ENCODE measurements at regions not wholly inside any gene's neighbourhood (a gene's known extent, or its start where the extent isn't known, plus 50 kb on each side); places are given as distances from the start of the nearest gene placed in this dataset.

- no peak for DNase-seq (ENCODE audit: low read depth)
- no peak for TF ChIP-seq CTCF (IDR thresholded peaks at IDR 0.05; ENCODE audit: control insufficient read depth, insufficient read depth, low read depth, low read length, missing control alignments)
- H3K4me3 ChIP-seq (ENCODE audit: control insufficient read depth, low read depth, low read length): no peak overlapping the region
Measured at GRCh38 chr13:76797361-76797760, 88.8 kb downstream of the KCTD12 start.

DNA sequence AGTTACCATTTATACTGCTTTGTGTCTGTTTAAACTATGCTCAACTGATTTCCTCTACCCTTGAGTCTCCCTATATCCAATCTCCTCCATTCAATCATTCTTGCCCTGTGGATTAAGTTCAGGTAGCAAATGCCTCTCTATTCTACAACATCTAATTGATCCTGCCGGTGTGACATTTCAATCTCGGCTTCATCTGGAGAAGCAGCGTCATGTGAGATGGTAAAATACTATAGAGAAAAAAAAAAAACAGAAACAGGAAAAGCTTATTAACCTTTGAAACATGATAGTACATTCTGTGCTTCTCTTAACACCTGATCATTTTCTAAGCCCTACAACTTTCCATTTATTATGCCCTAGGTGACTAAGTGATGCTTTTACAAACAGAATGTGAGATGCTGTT, 89.4 kb downstream of the KCTD12 start:
- no peak overlapping the region for H3K4me3 ChIP-seq (ENCODE audit: control insufficient read depth, low read depth, low read length)
- TF ChIP-seq CTCF (IDR thresholded peaks at IDR 0.05; ENCODE audit: control insufficient read depth, insufficient read depth, low read depth, low read length, missing control alignments): no peak
- no peak for DNase-seq (ENCODE audit: low read depth)

GRCh38 chr13:76795701-76796695, 90.2 kb downstream of the KCTD12 start:
- no peak overlapping the region for H3K4me3 ChIP-seq (ENCODE audit: control insufficient read depth, low read depth, low read length)
- TF ChIP-seq CTCF (IDR thresholded peaks at IDR 0.05; ENCODE audit: control insufficient read depth, insufficient read depth, low read depth, low read length, missing control alignments): no peak
- no peak for DNase-seq (ENCODE audit: low read depth)

DNA sequence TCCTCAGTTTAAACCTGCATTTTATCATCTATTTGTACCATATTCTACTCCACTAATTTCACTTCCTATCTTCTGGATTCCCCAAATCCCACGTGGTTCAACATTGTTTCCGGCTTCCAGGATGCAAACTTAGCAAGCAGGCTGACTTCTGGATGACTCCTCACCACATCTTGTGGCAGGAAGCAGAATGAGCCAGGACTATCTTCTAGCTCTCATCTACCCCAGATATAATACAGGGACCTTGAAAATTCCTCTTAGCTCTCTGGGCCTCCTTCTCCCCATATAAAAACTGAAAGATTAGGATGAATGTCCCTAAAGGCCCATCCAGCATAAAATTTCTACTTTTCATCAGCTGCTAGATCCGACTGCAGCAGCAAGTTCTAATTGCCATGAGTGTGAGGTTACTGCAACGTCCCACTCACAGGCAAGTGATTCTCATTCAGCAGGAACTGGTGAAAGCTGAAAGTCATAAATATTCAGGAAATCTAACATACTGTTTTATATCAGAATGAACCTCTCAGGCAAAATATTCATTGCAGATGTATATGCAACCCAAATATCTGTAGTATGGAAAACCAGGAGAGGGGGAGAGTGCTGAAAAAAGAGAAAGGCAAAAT, 93.4 kb downstream of the KCTD12 start:
- H3K4me3 ChIP-seq (ENCODE audit: control insufficient read depth, low read depth, low read length): no peak overlapping the region
- peak; percentile 11 for DNase-seq (ENCODE audit: low read depth)
- no peak for TF ChIP-seq CTCF (IDR thresholded peaks at IDR 0.05; ENCODE audit: control insufficient read depth, insufficient read depth, low read depth, low read length, missing control alignments)

- no peak for DNase-seq (ENCODE audit: low read depth)
Measured at GRCh38 chr13:76790980-76791819, 95.0 kb downstream of the KCTD12 start.

More at GRCh38 chr13:76790980-76791819, 95.0 kb downstream of the KCTD12 start:
- TF ChIP-seq CTCF (IDR thresholded peaks at IDR 0.05; ENCODE audit: control insufficient read depth, insufficient read depth, low read depth, low read length, missing control alignments): no peak
- no peak overlapping the region for H3K4me3 ChIP-seq (ENCODE audit: control insufficient read depth, low read depth, low read length)

Measured in AG09309 (cell line).